Neural progenitor cell (in vitro differentiated cells): ENCODE measurements at regions not wholly inside any gene's neighbourhood (a gene's known extent, or its start where the extent isn't known, plus 50 kb on each side); places are given as distances from the start of the nearest gene placed in this dataset.
A peak's percentile ranks its signal among the peaks of the same experiment; 100 is the strongest.
"Not testable (repeated sequence)": the region's sequence is repeated elsewhere in the genome, so short reads cannot be mapped to it uniquely, and the experiment has no call there.

ENCODE experiments used
- DNase-seq: peaks from one replicate; pipeline ENCODE4 v3.0.0-alpha.2; 2016; ENCODE audit warnings: low spot score
- H2AFZ ChIP-seq: fragments of 200-600 bp; sonication (generic); replicated peaks from 2 replicates; pipeline ENCODE4 v1.6.1; 2016; ENCODE audit warnings: antibody characterized with exemption
- H3F3A ChIP-seq: fragments of 200-600 bp; sonication (generic); 2 replicates; pipeline ENCODE4 v1.6.1; 2016; ENCODE audit warnings: antibody characterized with exemption, low read depth
- H3K27ac ChIP-seq: fragments of 200-600 bp; sonication (generic); 2 replicates; pipeline ENCODE4 v1.5.1; 2016; ENCODE audit warnings: mild to moderate bottlenecking
- H3K27me3 ChIP-seq: fragments of 200-600 bp; sonication (generic); 2 replicates; pipeline ENCODE4 v1.6.1; 2016; ENCODE audit warnings: mild to moderate bottlenecking, moderate library complexity
- H3K36me3 ChIP-seq: fragments of 200-600 bp; sonication (generic); 2 replicates; pipeline ENCODE4 v1.5.1; 2016
- H3K4me1 ChIP-seq: fragments of 200-600 bp; sonication (generic); 2 replicates; pipeline ENCODE4 v1.6.1; 2016; ENCODE audit warnings: mixed run types
- H3K4me2 ChIP-seq: fragments of 200-600 bp; sonication (generic); 2 replicates; pipeline ENCODE4 v1.6.1; 2016
- H3K4me3 ChIP-seq: fragments of 200-600 bp; sonication (generic); 2 replicates; pipeline ENCODE4 v1.5.1; 2016
- H3K79me2 ChIP-seq: fragments of 200-600 bp; sonication (generic); 2 replicates; pipeline ENCODE4 v1.6.1; 2016; ENCODE audit warnings: low read depth
- H3K9ac ChIP-seq: fragments of 200-600 bp; sonication (generic); 2 replicates; pipeline ENCODE4 v1.6.1; 2016
- H3K9me3 ChIP-seq: fragments of 200-600 bp; sonication (generic); 2 replicates; pipeline ENCODE4 v1.5.1; 2016; ENCODE audit warnings: low read depth
- H4K20me1 ChIP-seq: fragments of 200-600 bp; sonication (generic); 2 replicates; pipeline ENCODE4 v1.6.1; 2016; ENCODE audit warnings: low read depth
- H3K27ac Mint-ChIP-seq: 3 replicates; pipeline ENCODE4 v1.8.0; 2021; ENCODE audit warnings: mixed read lengths
- H3K27me3 Mint-ChIP-seq: 2 replicates; pipeline ENCODE4 v1.8.0; 2022; ENCODE audit warnings: low read depth, mild to moderate bottlenecking, inconsistent platforms, moderate library complexity, mixed read lengths; ENCODE audit not compliant: insufficient read depth
- H3K36me3 Mint-ChIP-seq: 3 replicates; pipeline ENCODE4 v1.8.0; 2021; ENCODE audit warnings: mixed read lengths
- H3K4me1 Mint-ChIP-seq: 3 replicates; pipeline ENCODE4 v1.8.0; 2021; ENCODE audit warnings: mixed read lengths
- H3K4me3 Mint-ChIP-seq: 3 replicates; pipeline ENCODE4 v1.8.0; 2021; ENCODE audit warnings: mild to moderate bottlenecking, moderate library complexity, mixed read lengths
- H3K9me3 Mint-ChIP-seq: 3 replicates; pipeline ENCODE4 v1.8.0; 2020; ENCODE audit warnings: mixed read lengths
- CTCF ChIP-seq: fragments of 200-600 bp; sonication (generic); IDR thresholded peaks from 2 replicates; pipeline ENCODE4 v1.5.1; 2017; ENCODE audit warnings: antibody characterized with exemption, mild to moderate bottlenecking
- EZH2 ChIP-seq: fragments of 200-600 bp; sonication (generic); IDR thresholded peaks from 2 replicates; pipeline ENCODE4 v1.6.1; 2017; ENCODE audit warnings: antibody characterized with exemption, mild to moderate bottlenecking, moderate library complexity
- EZH2phosphoT487 ChIP-seq: fragments of 200-600 bp; sonication (generic); IDR thresholded peaks from 2 replicates; pipeline ENCODE4 v1.6.1; 2017; ENCODE audit warnings: antibody characterized with exemption

GRCh38 chr7:142626420-142627035 is 122.7 kb upstream of the PRSS1 start:
- H3K36me3 ChIP-seq: no peaks in the 10 kb centered on the region
- no peak overlapping the region for H3K27ac ChIP-seq
- Mint-ChIP-seq H3K27me3 (no peaks in the 10 kb centered on the region), H3K4me1 (no peaks in the 10 kb centered on the region), H3K27ac (no peak overlapping the region), H3K36me3 (no peaks in the 10 kb centered on the region), H3K4me3 (no peak overlapping the region), H3K9me3 (no peaks in the 10 kb centered on the region)
- H3F3A ChIP-seq: no peaks in the 10 kb centered on the region
- no peak overlapping the region for H3K9ac ChIP-seq
- H3K4me3 ChIP-seq: no peak overlapping the region
- H3K79me2 ChIP-seq: no peaks in the 10 kb centered on the region
- peaks cover 3% of the 10 kb centered on the region for H3K27me3 ChIP-seq
- DNase-seq: peak; percentile 80
- H3K4me1 ChIP-seq: no peaks in the 10 kb centered on the region
- no peak for TF ChIP-seq EZH2
- TF ChIP-seq CTCF: peak; percentile 72
- no peak for TF ChIP-seq EZH2phosphoT487
- no peaks in the 10 kb centered on the region for H4K20me1 ChIP-seq
- H2AFZ ChIP-seq: no peak overlapping the region
- H3K4me2 ChIP-seq: no peak overlapping the region
- H3K9me3 ChIP-seq: no peaks in the 10 kb centered on the region

- not testable (repeated sequence) for H3K27ac Mint-ChIP-seq, H3K36me3 ChIP-seq, H3K79me2 ChIP-seq, H3K9ac ChIP-seq, H3K4me1 Mint-ChIP-seq, H2AFZ ChIP-seq, H3F3A ChIP-seq, H3K4me3 ChIP-seq, H3K4me3 Mint-ChIP-seq, H3K27me3 Mint-ChIP-seq, H3K27me3 ChIP-seq, DNase-seq, H4K20me1 ChIP-seq, H3K4me1 ChIP-seq, H3K4me2 ChIP-seq, H3K9me3 ChIP-seq, H3K9me3 Mint-ChIP-seq, H3K36me3 Mint-ChIP-seq, H3K27ac ChIP-seq
Measured at GRCh38 chr7:142625216-142625615, 124.1 kb upstream of the PRSS1 start.

GRCh38 chr7:142620402-142620801 is 128.9 kb upstream of the PRSS1 start:
- no peak for TF ChIP-seq CTCF
- Histone ChIP-seq H3K4me2 (no peak overlapping the region), H3K4me1 (no peaks in the 10 kb centered on the region), H3K4me3 (no peak overlapping the region), H3K27ac (no peak overlapping the region), H3K9me3 (no peaks in the 10 kb centered on the region), H3F3A (no peaks in the 10 kb centered on the region), H3K79me2 (no peaks in the 10 kb centered on the region), H4K20me1 (no peaks in the 10 kb centered on the region), H2AFZ (no peak overlapping the region), H3K36me3 (no peaks in the 10 kb centered on the region), H3K9ac (no peak overlapping the region), H3K27me3 (no peaks in the 10 kb centered on the region)
- Mint-ChIP-seq H3K4me1 (no peaks in the 10 kb centered on the region), H3K36me3 (no peaks in the 10 kb centered on the region), H3K27me3 (no peaks in the 10 kb centered on the region), H3K27ac (no peak overlapping the region), H3K4me3 (no peak overlapping the region), H3K9me3 (no peaks in the 10 kb centered on the region)
- no peak for DNase-seq

GRCh38 chr7:142618655-142619351 is 130.5 kb upstream of the PRSS1 start:
- H3K27ac Mint-ChIP-seq: no peak overlapping the region
- no peak for TF ChIP-seq EZH2
- no peak for TF ChIP-seq EZH2phosphoT487
- TF ChIP-seq CTCF: no peak
- H3F3A ChIP-seq: no peaks in the 10 kb centered on the region

More at GRCh38 chr7:142618655-142619351, 130.5 kb upstream of the PRSS1 start:
- Histone ChIP-seq H3K9ac (no peak overlapping the region), H3K27ac (no peak overlapping the region), H4K20me1 (no peaks in the 10 kb centered on the region), H3K4me3 (no peak overlapping the region), H3K9me3 (no peaks in the 10 kb centered on the region), H3K36me3 (no peaks in the 10 kb centered on the region), H3K79me2 (no peaks in the 10 kb centered on the region), H3K27me3 (no peaks in the 10 kb centered on the region), H3K4me2 (no peak overlapping the region), H3K4me1 (no peaks in the 10 kb centered on the region), H2AFZ (peak overlapping the region; percentile 26)
- H3K4me3 Mint-ChIP-seq: no peak overlapping the region
- H3K9me3 Mint-ChIP-seq: no peaks in the 10 kb centered on the region
- no peaks in the 10 kb centered on the region for H3K36me3 Mint-ChIP-seq
- H3K27me3 Mint-ChIP-seq: no peaks in the 10 kb centered on the region
- DNase-seq: no peak
- no peaks in the 10 kb centered on the region for H3K4me1 Mint-ChIP-seq
